ENCODE measurements at regions not wholly inside any gene's neighbourhood (a gene's known extent, or its start where the extent isn't known, plus 50 kb on each side); places are given as distances from the start of the nearest gene placed in this dataset.
A peak's percentile ranks its signal among the peaks of the same experiment; 100 is the strongest.

DNA sequence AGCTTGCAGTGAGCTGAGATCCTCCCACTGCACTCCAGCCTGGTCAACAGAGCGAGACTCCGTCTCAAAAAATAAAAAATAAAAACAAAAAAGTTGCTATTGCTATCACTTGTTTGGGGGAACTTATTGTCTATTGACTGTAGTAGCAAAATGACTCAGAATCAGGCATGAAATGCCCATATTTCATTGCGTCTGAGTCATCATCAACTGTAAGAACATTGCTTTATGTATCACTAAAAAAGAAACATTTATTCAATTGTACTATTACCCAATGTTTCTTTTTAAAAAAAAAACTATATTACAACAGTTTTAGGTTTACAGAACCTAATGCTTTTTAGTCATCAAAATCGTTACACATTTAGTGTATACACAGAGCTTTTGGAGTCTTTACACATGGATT, 91.0 kb upstream of the FMN2 start:
- no peak for ATAC-seq
- Histone ChIP-seq H3K27me3 (peaks cover 19 to 34% (median 23%) of the 10 kb centered on the region in 3 donors), H3K36me3 (no peaks in the 10 kb centered on the region), H3K4me3 (no peak overlapping the region), H3K27ac (no peak overlapping the region), H3K9me3 (no peaks in the 10 kb centered on the region), H3K4me1 (no peaks in the 10 kb centered on the region)
- TF ChIP-seq POLR2A (IDR thresholded peaks at IDR 0.05), result no peak
- TF ChIP-seq, protein P1, sequence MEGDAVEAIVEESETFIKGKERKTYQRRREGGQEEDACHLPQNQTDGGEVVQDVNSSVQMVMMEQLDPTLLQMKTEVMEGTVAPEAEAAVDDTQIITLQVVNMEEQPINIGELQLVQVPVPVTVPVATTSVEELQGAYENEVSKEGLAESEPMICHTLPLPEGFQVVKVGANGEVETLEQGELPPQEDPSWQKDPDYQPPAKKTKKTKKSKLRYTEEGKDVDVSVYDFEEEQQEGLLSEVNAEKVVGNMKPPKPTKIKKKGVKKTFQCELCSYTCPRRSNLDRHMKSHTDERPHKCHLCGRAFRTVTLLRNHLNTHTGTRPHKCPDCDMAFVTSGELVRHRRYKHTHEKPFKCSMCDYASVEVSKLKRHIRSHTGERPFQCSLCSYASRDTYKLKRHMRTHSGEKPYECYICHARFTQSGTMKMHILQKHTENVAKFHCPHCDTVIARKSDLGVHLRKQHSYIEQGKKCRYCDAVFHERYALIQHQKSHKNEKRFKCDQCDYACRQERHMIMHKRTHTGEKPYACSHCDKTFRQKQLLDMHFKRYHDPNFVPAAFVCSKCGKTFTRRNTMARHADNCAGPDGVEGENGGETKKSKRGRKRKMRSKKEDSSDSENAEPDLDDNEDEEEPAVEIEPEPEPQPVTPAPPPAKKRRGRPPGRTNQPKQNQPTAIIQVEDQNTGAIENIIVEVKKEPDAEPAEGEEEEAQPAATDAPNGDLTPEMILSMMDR (IDR thresholded peaks at IDR 0.05 in 4 of 5, conservative IDR thresholded peaks at IDR 0.05 in 1 of 5), result no peak
- DNase-seq, result no peak
- in situ Hi-C loops (cut with MboI; ENCODE audit: low sequenced_read_pairs in 4 of 4), result no loop called here
- intact Hi-C loops (cut with DNase I; ENCODE audit: low total_unique reads), result no loop called here

DNA sequence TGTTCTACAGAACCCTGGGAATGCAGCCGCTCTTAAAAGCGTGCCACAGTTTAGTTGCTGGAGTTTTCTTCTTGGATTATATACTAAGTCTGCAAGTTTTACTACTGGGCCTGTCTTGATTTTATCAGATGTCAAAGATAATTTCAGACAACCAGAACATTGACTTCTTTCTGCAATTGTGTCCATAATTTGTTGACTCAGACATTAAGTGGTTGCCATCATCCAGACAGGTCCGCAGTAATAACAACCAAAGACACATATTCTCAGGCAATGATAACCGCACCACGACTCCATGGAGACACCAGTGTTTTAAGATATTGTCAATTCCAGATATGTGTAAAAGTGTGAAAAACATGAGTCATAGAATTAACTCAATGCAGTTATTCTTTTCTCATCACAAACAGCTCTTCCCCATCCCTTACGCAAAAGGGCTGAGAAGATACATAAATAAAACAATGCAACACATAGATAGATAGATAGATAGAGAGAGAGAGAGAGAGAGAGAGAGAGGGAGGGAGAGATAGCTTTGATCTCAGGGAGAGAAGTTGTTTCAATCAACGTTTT, 90.4 kb upstream of the FMN2 start:
- in situ Hi-C loops (cut with MboI; ENCODE audit: low sequenced_read_pairs in 4 of 4), result no loop called here
- Histone ChIP-seq H3K4me1 (no peaks in the 10 kb centered on the region), H3K9me3 (no peaks in the 10 kb centered on the region), H3K27ac (no peak overlapping the region), H3K4me3 (no peak overlapping the region), H3K36me3 (no peaks in the 10 kb centered on the region), H3K27me3 (peaks cover 18 to 32% (median 23%) of the 10 kb centered on the region in 3 donors)
- DNase-seq (no peak), ATAC-seq (no peak)
- intact Hi-C loops (cut with DNase I; ENCODE audit: low total_unique reads), result no loop called here
- TF ChIP-seq, protein P1 (IDR thresholded peaks at IDR 0.05 in 4 of 5, conservative IDR thresholded peaks at IDR 0.05 in 1 of 5), result no peak
- TF ChIP-seq POLR2A (IDR thresholded peaks at IDR 0.05), result no peak

DNA sequence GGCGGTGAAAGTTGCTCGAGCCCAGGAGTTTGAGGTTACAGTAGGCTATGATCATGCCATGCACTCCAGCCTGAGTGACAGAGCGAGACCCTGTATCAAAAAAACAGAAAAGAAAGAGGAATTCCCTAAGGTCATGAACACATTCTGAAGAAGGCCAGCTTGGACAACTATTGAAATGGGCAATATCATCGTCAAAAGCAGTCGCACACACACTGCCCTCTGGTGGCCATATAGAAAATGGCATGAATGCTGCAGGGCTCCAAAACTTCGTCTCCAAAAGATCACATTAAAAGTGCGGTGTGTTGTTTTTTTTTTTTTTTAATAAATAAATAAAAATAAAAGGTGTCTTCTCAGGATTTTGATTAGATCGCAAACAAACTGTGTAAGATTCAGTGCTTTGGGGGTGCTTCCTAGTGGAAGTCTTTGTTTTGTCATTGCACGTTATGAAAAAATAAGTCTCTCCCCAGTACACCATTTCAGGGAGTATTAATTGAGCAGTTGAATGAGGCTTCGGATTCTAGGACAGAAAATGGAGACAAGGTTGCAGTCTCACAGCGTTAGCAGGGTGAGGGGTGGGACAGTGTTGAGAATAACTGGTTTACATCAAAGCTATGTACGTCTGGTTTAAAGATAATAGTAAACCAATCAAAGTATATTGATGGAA, 87.5 kb upstream of the FMN2 start:
- Histone ChIP-seq H3K36me3 (no peaks in the 10 kb centered on the region), H3K27me3 (peaks cover 2 to 3% (median 3%) of the 10 kb centered on the region in 3 donors), H3K9me3 (no peaks in the 10 kb centered on the region), H3K27ac (no peak overlapping the region), H3K4me1 (no peaks in the 10 kb centered on the region), H3K4me3 (no peak overlapping the region)
- in situ Hi-C loops (cut with MboI; ENCODE audit: low sequenced_read_pairs in 4 of 4), result no loop called here
- no peak for TF ChIP-seq POLR2A (IDR thresholded peaks at IDR 0.05)
- TF ChIP-seq, protein P1 (IDR thresholded peaks at IDR 0.05 in 4 of 5, conservative IDR thresholded peaks at IDR 0.05 in 1 of 5), result peak in 2 of 5 experiments; percentile 24 to 44
- ATAC-seq (no peak), DNase-seq (no peak)
- intact Hi-C loops (cut with DNase I; ENCODE audit: low total_unique reads), result no loop called here

DNA sequence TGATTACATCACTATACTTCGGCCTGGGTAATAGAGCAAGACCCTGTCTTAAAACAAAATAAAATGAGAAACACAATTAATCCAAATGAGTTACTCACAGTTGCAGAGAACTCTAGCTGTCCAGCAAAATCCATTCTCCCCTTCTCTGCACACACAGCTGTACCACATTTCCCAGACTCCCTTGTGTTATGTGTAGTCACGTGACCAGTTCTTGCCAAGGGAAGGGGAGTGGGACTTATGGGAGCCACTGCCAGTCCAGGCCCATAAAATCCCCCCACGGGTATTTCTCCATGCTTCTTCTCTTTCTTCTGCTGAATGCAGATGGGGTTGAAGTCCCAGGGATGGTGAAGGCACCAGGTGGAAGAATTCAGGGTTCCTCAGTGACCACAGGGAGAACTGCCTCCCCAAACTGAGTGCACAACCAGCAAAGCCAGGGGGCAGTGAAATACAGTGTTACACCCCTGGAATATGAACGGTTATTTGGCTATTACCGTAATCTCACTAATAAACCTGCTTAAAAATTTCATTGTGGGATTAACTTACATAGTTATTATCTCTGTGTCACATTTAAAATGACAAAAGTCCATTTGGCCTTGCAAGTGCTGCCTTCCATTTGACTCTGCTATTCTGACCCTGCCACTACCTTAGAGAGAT, 85.6 kb upstream of the FMN2 start:
- DNase-seq, result no peak
- Histone ChIP-seq H3K9me3 (no peaks in the 10 kb centered on the region), H3K27me3 (no peaks in the 10 kb centered on the region), H3K36me3 (no peaks in the 10 kb centered on the region), H3K4me1 (no peaks in the 10 kb centered on the region), H3K4me3 (no peak overlapping the region), H3K27ac (no peak overlapping the region)
- no peak for ATAC-seq
- intact Hi-C loops (cut with DNase I; ENCODE audit: low total_unique reads), result no loop called here
- no peak for TF ChIP-seq POLR2A (IDR thresholded peaks at IDR 0.05)
- TF ChIP-seq, protein P1 (IDR thresholded peaks at IDR 0.05 in 4 of 5, conservative IDR thresholded peaks at IDR 0.05 in 1 of 5), result no peak
- in situ Hi-C loops (cut with MboI; ENCODE audit: low sequenced_read_pairs in 4 of 4), result no loop called here

All from gastrocnemius medialis (tissue), 4 donors.